GM23338 (cell line): ENCODE measurements at regions not wholly inside any gene's neighbourhood (a gene's known extent, or its start where the extent isn't known, plus 50 kb on each side); places are given as distances from the start of the nearest gene placed in this dataset.

ENCODE experiments used
- ATAC-seq: fragments of 200-7000 bp; cut with Tn5 transposase; 3 replicates; pipeline ENCODE4 v1.9.1; 2020
- DNase-seq: peaks from one replicate; pipeline ENCODE4 v3.0.0-alpha.2; 2015; ENCODE audit warnings: low spot score
- H2AFZ ChIP-seq: fragments of 200-600 bp; sonication (generic); 2 replicates; pipeline ENCODE4 v1.8.0; 2016; ENCODE audit warnings: antibody characterized with exemption, mild to moderate bottlenecking, moderate library complexity
- H3F3A ChIP-seq: fragments of 200-600 bp; sonication (generic); replicated peaks from 2 replicates; pipeline ENCODE4 v1.8.0; 2017; ENCODE audit warnings: antibody characterized with exemption, mixed run types, low read depth
- H3K27ac ChIP-seq: fragments of 200-600 bp; sonication (generic); 2 replicates; pipeline ENCODE4 v1.6.1; 2016; ENCODE audit warnings: low read depth
- H3K27me3 ChIP-seq: fragments of 200-600 bp; sonication (generic); 2 replicates; pipeline ENCODE4 v1.8.0; 2016; ENCODE audit warnings: mild to moderate bottlenecking, mixed run types, moderate library complexity; ENCODE audit not compliant: insufficient read depth
- H3K36me3 ChIP-seq: fragments of 200-600 bp; sonication (generic); 2 replicates; pipeline ENCODE4 v1.8.0; 2016; ENCODE audit warnings: mild to moderate bottlenecking; ENCODE audit not compliant: insufficient read depth
- H3K4me1 ChIP-seq: fragments of 200-600 bp; sonication (generic); 2 replicates; pipeline ENCODE4 v1.8.0; 2016; ENCODE audit warnings: mild to moderate bottlenecking, moderate library complexity; ENCODE audit not compliant: insufficient read depth
- H3K4me2 ChIP-seq: fragments of 200-600 bp; sonication (generic); 2 replicates; pipeline ENCODE4 v1.7.1; 2017; ENCODE audit warnings: mixed run types
- H3K4me3 ChIP-seq: fragments of 200-600 bp; sonication (generic); 2 replicates; pipeline ENCODE4 v1.6.1; 2016; ENCODE audit warnings: mixed run types
- H3K79me2 ChIP-seq: fragments of 200-600 bp; sonication (generic); replicated peaks from 2 replicates; pipeline ENCODE4 v1.8.0; 2017; ENCODE audit warnings: mild to moderate bottlenecking; ENCODE audit not compliant: insufficient read depth
- H3K9me2 ChIP-seq: fragments of 200-600 bp; sonication (generic); 2 replicates; pipeline ENCODE4 v1.8.0; 2017; ENCODE audit not compliant: insufficient read depth
- H4K20me1 ChIP-seq: fragments of 200-600 bp; sonication (generic); replicated peaks from 2 replicates; pipeline ENCODE4 v1.8.0; 2017; ENCODE audit warnings: mild to moderate bottlenecking; ENCODE audit not compliant: insufficient read depth
- H3K27ac Mint-ChIP-seq: 2 replicates; pipeline ENCODE4 v1.8.0; 2020; ENCODE audit warnings: inconsistent platforms, mild to moderate bottlenecking, moderate library complexity, mixed read lengths
- H3K27me3 Mint-ChIP-seq: 3 replicates; pipeline ENCODE4 v1.8.0; 2022; ENCODE audit warnings: low read depth, mild to moderate bottlenecking, moderate library complexity, mixed read lengths, inconsistent platforms; ENCODE audit not compliant: insufficient read depth, poor library complexity
- H3K36me3 Mint-ChIP-seq: 3 replicates; pipeline ENCODE4 v1.8.0; 2021; ENCODE audit warnings: low read depth, mild to moderate bottlenecking, inconsistent platforms, moderate library complexity, mixed read lengths
- H3K4me1 Mint-ChIP-seq: 3 replicates; pipeline ENCODE4 v1.8.0; 2020; ENCODE audit warnings: mild to moderate bottlenecking, inconsistent platforms, mixed read lengths
- H3K4me3 Mint-ChIP-seq: 3 replicates; pipeline ENCODE4 v1.8.0; 2021; ENCODE audit warnings: moderate library complexity, mild to moderate bottlenecking, inconsistent platforms, mixed read lengths
- H3K9me3 Mint-ChIP-seq: 3 replicates; pipeline ENCODE4 v1.8.0; 2020; ENCODE audit warnings: moderate library complexity, mild to moderate bottlenecking, inconsistent platforms, mixed read lengths
- CREB1 ChIP-seq: fragments of 250-450 bp; sonication (Bioruptor Pico); IDR thresholded peaks from 2 replicates; pipeline ENCODE4 v1.5.0; 2020; ENCODE audit warnings: low read depth, mild to moderate bottlenecking, moderate library complexity
- EZH2 ChIP-seq: fragments of 200-600 bp; sonication (generic); IDR thresholded peaks from one replicate; pipeline ENCODE4 v1.8.0; 2017; ENCODE audit warnings: antibody characterized with exemption, mild to moderate bottlenecking, low read depth; ENCODE audit not compliant: unreplicated experiment
- EZH2phosphoT487 ChIP-seq: fragments of 200-600 bp; sonication (generic); IDR thresholded peaks from one replicate; pipeline ENCODE4 v1.8.1; 2018; ENCODE audit warnings: antibody characterized with exemption; ENCODE audit not compliant: unreplicated experiment
- JUNB ChIP-seq: IDR thresholded peaks from one replicate; pipeline ENCODE4 v1.6.1; 2016; ENCODE audit warnings: antibody characterized with exemption; ENCODE audit not compliant: unreplicated experiment
- NANOG ChIP-seq: IDR thresholded peaks from 2 replicates; pipeline ENCODE4 v1.6.1; 2016; ENCODE audit warnings: antibody characterized with exemption, borderline replicate concordance
- POLR2AphosphoS5 ChIP-seq: IDR thresholded peaks from 2 replicates; pipeline ENCODE4 v1.6.1; 2016; ENCODE audit warnings: antibody characterized with exemption, low read depth
- REST ChIP-seq: IDR thresholded peaks from one replicate; pipeline ENCODE4 v1.6.1; 2018; ENCODE audit warnings: antibody characterized with exemption; ENCODE audit not compliant: unreplicated experiment
- STAT1 ChIP-seq: IDR thresholded peaks from one replicate; pipeline ENCODE4 v1.6.1; 2016; ENCODE audit warnings: antibody characterized with exemption; ENCODE audit not compliant: unreplicated experiment
- ZNF114 ChIP-seq: fragments of 250-450 bp; sonication (Bioruptor Pico); IDR thresholded peaks from 2 replicates; pipeline ENCODE4 v1.5.0; 2020; ENCODE audit warnings: mild to moderate bottlenecking, moderate library complexity
- ZNF331 ChIP-seq: fragments of 250-450 bp; sonication (Bioruptor Pico); IDR thresholded peaks from 2 replicates; pipeline ENCODE4 v1.5.0; 2020; ENCODE audit warnings: low read depth, mild to moderate bottlenecking, moderate library complexity
- TF ChIP-seq, protein P1 (sequence below), 2 experiments: fragments of 200-600 bp in 1 of 2; sonication (generic) in 1 of 2; conservative IDR thresholded peaks; 2 replicates each; pipeline versions ENCODE4 v1.5.1 to v1.6.1; 2016 to 2017; ENCODE audit warnings: antibody characterized with exemption in 2 of 2, low read depth in 2 of 2, mild to moderate bottlenecking in 2 of 2, moderate library complexity in 1 of 2
- TF ChIP-seq, protein P2 (sequence below): fragments of 250-450 bp; sonication (Bioruptor Pico); IDR thresholded peaks from 2 replicates; pipeline ENCODE4 v1.5.0; 2020; ENCODE audit warnings: mild to moderate bottlenecking, moderate library complexity
- TF ChIP-seq, protein P3 (sequence below): IDR thresholded peaks from 2 replicates; pipeline ENCODE4 v1.6.1; 2016; ENCODE audit warnings: antibody characterized with exemption

DNA sequence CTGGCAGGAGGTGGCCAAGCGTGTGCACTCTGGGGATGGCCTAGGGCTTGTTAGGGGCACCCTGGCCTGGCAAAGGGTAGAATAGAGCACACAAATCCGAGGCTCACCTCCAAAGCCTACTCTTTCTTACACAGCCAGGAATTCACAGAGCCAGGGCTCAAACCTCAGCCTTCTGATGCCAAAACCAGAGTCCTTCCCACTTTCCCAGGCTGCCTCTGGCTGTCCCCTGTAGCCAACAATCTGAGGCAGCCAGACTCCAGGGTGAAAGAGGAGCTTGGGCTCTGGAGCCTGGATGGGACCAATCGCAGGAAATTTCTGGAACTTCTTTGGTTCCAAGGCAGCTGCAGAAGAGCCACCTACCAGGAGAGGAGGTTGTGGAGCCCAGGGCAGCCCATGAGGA lies 127.9 kb downstream of the COPRS start:
- Histone ChIP-seq H3K4me2 (no peak overlapping the region), H3K27me3 (no peaks in the 10 kb centered on the region), H4K20me1 (no peaks in the 10 kb centered on the region), H3K79me2 (no peaks in the 10 kb centered on the region), H3K4me3 (no peak overlapping the region), H3K9me2 (no peaks in the 10 kb centered on the region), H2AFZ (no peak overlapping the region), H3K36me3 (no peaks in the 10 kb centered on the region), H3K27ac (no peak overlapping the region), H3F3A (no peaks in the 10 kb centered on the region), H3K4me1 (no peaks in the 10 kb centered on the region)
- Mint-ChIP-seq H3K27ac (no peak overlapping the region), H3K4me3 (no peak overlapping the region), H3K4me1 (no peaks in the 10 kb centered on the region), H3K9me3 (peaks cover 6% of the 10 kb centered on the region; the same call in 1 of the 3 replicates), H3K27me3 (peaks cover 3% of the 10 kb centered on the region), H3K36me3 (no peaks in the 10 kb centered on the region)
- DNase-seq (no peak), ATAC-seq (no peak)
- TF ChIP-seq, protein P1, sequence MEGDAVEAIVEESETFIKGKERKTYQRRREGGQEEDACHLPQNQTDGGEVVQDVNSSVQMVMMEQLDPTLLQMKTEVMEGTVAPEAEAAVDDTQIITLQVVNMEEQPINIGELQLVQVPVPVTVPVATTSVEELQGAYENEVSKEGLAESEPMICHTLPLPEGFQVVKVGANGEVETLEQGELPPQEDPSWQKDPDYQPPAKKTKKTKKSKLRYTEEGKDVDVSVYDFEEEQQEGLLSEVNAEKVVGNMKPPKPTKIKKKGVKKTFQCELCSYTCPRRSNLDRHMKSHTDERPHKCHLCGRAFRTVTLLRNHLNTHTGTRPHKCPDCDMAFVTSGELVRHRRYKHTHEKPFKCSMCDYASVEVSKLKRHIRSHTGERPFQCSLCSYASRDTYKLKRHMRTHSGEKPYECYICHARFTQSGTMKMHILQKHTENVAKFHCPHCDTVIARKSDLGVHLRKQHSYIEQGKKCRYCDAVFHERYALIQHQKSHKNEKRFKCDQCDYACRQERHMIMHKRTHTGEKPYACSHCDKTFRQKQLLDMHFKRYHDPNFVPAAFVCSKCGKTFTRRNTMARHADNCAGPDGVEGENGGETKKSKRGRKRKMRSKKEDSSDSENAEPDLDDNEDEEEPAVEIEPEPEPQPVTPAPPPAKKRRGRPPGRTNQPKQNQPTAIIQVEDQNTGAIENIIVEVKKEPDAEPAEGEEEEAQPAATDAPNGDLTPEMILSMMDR (conservative IDR thresholded peaks at IDR 0.05; ENCODE audit: low read depth in 2 of 2): no peak
- TF ChIP-seq POLR2AphosphoS5 (no peak), CREB1 (CRISPR knock-in tag) (no peak), ZNF331 (no peak), STAT1 (no peak), REST (no peak), JUNB (no peak), EZH2phosphoT487 (no peak), EZH2 (no peak), ZNF114 (no peak), NANOG (no peak)
- TF ChIP-seq, protein P2, sequence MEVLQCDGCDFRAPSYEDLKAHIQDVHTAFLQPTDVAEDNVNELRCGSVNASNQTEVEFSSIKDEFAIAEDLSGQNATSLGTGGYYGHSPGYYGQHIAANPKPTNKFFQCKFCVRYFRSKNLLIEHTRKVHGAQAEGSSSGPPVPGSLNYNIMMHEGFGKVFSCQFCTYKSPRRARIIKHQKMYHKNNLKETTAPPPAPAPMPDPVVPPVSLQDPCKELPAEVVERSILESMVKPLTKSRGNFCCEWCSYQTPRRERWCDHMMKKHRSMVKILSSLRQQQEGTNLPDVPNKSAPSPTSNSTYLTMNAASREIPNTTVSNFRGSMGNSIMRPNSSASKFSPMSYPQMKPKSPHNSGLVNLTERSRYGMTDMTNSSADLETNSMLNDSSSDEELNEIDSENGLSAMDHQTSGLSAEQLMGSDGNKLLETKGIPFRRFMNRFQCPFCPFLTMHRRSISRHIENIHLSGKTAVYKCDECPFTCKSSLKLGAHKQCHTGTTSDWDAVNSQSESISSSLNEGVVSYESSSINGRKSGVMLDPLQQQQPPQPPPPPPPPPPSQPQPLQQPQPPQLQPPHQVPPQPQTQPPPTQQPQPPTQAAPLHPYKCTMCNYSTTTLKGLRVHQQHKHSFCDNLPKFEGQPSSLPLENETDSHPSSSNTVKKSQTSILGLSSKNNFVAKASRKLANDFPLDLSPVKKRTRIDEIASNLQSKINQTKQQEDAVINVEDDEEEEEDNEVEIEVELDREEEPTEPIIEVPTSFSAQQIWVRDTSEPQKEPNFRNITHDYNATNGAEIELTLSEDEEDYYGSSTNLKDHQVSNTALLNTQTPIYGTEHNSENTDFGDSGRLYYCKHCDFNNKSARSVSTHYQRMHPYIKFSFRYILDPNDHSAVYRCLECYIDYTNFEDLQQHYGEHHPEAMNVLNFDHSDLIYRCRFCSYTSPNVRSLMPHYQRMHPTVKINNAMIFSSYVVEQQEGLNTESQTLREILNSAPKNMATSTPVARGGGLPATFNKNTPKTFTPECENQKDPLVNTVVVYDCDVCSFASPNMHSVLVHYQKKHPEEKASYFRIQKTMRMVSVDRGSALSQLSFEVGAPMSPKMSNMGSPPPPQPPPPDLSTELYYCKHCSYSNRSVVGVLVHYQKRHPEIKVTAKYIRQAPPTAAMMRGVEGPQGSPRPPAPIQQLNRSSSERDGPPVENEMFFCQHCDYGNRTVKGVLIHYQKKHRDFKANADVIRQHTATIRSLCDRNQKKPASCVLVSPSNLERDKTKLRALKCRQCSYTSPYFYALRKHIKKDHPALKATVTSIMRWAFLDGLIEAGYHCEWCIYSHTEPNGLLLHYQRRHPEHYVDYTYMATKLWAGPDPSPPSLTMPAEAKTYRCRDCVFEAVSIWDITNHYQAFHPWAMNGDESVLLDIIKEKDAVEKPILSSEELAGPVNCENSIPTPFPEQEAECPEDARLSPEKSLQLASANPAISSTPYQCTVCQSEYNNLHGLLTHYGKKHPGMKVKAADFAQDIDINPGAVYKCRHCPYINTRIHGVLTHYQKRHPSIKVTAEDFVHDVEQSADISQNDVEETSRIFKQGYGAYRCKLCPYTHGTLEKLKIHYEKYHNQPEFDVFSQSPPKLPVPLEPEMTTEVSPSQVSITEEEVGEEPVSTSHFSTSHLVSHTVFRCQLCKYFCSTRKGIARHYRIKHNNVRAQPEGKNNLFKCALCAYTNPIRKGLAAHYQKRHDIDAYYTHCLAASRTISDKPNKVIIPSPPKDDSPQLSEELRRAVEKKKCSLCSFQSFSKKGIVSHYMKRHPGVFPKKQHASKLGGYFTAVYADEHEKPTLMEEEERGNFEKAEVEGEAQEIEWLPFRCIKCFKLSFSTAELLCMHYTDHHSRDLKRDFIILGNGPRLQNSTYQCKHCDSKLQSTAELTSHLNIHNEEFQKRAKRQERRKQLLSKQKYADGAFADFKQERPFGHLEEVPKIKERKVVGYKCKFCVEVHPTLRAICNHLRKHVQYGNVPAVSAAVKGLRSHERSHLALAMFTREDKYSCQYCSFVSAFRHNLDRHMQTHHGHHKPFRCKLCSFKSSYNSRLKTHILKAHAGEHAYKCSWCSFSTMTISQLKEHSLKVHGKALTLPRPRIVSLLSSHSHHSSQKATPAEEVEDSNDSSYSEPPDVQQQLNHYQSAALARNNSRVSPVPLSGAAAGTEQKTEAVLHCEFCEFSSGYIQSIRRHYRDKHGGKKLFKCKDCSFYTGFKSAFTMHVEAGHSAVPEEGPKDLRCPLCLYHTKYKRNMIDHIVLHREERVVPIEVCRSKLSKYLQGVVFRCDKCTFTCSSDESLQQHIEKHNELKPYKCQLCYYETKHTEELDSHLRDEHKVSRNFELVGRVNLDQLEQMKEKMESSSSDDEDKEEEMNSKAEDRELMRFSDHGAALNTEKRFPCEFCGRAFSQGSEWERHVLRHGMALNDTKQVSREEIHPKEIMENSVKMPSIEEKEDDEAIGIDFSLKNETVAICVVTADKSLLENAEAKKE (CRISPR knock-in tag): no peak
- TF ChIP-seq, protein P3, sequence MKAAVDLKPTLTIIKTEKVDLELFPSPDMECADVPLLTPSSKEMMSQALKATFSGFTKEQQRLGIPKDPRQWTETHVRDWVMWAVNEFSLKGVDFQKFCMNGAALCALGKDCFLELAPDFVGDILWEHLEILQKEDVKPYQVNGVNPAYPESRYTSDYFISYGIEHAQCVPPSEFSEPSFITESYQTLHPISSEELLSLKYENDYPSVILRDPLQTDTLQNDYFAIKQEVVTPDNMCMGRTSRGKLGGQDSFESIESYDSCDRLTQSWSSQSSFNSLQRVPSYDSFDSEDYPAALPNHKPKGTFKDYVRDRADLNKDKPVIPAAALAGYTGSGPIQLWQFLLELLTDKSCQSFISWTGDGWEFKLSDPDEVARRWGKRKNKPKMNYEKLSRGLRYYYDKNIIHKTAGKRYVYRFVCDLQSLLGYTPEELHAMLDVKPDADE: no peak
